NOMO-1 treated with DMSO at 0.1 percent for 48 hours (cell line): ENCODE measurements at regions not wholly inside any gene's neighbourhood (a gene's known extent, or its start where the extent isn't known, plus 50 kb on each side); places are given as distances from the start of the nearest gene placed in this dataset.
"Not testable (repeated sequence)": the region's sequence is repeated elsewhere in the genome, so short reads cannot be mapped to it uniquely, and the experiment has no call there.

Experiments
- DNase-seq: peaks from one replicate; lab custom pipeline; 2025; ENCODE audit not compliant: unreplicated experiment; lab: John Stamatoyannopoulos, UW

DNA sequence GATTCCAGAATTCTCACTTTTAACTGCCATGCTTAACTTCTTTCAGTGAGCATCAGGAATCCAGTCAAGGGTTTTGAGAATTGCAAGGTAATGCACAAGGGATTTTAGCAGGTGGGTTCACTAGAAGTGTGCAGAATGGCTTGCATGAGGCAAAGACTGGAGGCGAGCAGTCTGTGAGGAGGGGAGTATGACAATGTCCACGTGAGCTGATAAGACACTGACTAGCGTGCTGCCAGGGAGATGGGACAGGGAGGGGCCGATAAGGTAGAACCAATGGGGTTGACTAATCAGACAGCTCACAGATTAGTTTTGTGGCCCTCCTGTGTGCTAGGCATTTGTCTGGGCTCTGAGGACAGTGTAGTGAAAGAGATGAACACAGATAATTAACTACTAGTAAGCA, 102.0 kb upstream of the DAZL start:
- DNase-seq, result no peak

DNA sequence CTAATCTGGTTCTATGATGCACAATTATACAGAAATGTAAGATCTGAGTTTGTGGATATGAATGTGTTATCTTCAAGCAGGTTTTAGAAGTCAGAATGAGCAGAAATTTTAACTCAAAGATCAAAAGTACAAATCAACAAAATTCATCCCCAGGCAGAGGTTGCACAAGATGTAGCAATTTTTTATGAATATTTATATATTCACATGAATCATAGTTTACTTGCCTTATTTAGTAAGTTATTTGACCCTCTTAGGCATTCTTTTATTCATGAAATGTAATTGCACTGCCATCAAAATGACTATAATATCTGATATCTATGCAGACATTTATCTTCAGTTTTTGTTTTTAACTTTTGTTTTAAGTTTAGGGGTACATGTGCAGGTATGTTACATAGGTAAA, 103.1 kb upstream of the DAZL start:
- no peak for DNase-seq

DNA sequence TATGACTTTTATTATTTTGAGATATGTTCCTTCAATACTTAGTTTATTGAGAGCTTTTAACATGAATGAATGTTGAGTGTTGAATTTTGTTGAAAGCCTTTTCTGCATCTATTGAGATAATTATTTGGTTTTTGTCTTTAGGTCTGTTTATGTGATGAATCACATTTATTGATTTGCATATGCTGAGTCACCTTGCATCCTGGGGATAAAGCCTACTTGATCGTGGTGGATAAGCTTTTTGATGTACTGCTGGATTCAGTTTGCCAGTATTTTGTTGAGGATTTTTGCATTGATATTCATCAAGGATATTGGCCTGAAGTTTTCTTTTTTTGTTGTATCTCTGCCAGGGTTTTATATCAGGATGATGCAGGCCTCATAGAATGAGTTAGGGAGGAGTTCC, 106.5 kb upstream of the DAZL start:
- not testable (repeated sequence) for DNase-seq

DNA sequence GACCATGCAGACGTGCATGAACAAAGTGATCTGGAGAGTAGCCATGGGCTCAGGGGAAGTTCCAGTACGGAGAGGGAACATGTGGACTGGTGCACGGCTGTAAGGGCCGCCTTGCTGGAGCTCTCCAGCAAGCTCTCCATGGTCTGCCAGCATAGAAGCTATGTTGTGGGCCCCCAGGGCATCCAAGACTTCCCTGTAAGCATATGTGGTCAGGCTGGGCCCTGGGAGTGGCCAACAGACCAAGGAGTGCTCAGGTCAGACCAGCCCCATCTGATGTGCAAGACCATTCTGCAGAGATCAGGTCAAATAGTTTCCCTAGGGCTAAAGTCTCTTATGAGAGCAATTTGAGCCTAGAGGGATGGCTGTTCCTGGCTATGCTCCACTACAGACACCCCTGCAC, 110.1 kb upstream of the DAZL start:
- no peak for DNase-seq

DNA sequence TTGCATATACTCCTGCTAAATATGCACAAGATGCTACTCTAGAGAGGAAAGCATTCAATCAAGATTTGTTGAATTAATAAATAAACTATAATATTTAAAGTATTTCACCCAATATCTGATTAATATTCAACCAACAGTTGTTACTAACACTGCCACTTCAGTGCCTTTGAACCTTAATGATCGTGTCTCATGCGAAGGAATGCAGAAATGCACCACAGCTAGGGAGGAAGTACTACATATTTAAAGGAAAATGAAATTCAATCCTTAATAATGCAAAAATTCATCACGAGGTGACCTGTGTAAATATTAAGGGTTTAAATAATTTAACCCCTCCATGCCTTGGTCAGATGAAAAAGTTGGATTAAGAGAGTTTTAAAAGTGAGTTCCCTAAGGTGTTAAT, 114.2 kb upstream of the DAZL start:
- no peak for DNase-seq

DNA sequence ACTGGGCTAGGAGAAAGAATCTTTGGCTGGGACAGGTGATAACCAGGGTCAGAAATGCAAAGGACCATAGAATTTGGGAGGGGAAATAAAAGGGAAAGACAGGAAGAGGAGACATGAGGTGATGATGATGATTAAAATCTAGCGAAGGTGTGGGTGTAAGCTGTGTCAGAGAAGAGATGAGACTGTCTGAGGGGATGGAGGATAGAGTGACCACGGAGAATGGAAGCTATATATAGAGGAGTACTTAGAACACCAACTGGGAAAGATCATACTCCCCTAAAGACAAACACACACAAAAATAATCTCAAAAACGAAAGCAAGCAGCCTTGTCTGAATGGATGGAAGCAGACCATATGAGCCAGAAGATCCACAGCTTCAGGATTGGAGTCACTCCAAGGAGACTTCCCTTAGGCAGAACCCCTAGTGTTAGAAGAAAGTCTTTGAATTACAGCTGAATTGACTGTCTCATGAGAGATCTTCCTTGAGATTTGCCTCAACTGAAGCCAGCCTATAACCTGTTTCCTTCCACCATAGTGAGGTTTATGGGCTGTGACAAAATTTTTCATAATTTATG, 115.2 kb upstream of the DAZL start:
- DNase-seq, result no peak

DNA sequence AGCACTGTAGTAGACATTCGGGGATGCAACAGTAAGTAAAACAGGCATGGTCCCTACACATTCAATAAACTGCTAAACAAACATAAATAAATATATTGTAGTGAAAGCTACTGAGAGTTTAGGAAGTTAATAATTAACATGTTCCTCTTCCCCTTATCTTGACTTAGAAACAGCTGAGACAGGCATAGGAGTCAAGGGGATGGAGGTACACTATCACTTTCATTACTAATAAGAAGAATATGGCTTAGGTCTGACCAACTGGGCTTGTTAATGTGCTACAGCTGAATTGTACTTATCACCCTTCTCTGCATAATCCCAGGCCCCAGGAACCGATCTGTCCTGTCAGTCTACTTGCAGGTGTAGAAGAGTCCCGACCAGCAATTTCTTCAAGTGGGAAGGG, 116.3 kb upstream of the DAZL start:
- no peak for DNase-seq

DNA sequence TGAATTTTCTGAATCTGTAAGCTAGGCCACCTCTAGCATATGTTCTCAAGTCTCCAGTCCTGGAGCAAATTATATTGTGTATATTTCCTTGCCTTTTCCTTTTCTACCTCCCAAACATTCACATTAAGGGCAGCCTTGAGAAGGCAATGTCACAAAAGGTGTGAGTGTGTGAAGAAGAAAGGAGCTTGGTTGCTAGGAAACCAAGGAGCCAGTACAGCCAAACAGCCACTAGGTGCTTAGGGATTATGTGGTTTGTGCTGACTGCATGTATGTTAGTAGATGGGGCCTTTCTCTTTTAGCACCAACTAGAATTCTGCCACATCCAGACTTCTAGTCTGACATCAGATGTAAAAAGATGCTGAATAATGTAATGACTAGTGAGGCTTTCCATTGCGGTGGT, 118.8 kb upstream of the DAZL start:
- DNase-seq, result no peak

DNA sequence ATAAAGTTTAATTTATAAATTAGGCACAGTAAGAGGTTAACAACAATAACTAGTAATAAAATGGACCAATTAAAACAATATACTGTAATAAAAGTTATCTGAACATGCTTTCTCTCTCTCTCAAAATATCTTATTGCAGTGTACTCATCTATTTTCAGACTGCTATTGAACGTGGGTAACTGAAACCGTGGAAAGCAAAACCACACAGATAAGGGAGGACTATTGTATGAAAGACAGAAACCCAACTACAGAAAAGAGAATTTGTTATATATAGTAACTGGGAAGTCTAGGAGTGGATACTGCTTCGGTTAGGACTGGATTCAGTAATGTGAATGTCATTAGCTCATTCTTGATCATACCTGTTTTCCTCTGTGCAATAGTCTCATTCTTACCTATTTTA, 119.3 kb upstream of the DAZL start:
- DNase-seq, result no peak

DNA sequence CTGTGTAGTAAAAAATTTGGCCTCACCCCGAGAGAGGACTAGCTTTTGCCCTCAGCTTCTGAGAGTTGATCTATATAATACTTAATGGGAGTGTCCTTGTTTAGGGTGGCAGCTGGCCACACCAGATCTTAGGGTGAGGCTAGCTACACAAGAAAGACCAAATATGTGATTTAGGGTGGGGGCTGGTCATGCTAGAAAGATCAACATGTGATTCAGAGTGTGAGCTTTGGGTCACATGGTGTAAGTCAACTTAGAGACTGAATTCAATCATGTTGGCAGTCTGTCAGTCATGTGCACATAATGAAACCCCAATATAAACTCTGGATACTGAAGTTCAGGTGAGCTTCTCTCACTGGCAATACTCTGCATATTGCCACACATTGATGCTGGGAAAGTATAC, 120.7 kb upstream of the DAZL start:
- DNase-seq, result no peak

DNA sequence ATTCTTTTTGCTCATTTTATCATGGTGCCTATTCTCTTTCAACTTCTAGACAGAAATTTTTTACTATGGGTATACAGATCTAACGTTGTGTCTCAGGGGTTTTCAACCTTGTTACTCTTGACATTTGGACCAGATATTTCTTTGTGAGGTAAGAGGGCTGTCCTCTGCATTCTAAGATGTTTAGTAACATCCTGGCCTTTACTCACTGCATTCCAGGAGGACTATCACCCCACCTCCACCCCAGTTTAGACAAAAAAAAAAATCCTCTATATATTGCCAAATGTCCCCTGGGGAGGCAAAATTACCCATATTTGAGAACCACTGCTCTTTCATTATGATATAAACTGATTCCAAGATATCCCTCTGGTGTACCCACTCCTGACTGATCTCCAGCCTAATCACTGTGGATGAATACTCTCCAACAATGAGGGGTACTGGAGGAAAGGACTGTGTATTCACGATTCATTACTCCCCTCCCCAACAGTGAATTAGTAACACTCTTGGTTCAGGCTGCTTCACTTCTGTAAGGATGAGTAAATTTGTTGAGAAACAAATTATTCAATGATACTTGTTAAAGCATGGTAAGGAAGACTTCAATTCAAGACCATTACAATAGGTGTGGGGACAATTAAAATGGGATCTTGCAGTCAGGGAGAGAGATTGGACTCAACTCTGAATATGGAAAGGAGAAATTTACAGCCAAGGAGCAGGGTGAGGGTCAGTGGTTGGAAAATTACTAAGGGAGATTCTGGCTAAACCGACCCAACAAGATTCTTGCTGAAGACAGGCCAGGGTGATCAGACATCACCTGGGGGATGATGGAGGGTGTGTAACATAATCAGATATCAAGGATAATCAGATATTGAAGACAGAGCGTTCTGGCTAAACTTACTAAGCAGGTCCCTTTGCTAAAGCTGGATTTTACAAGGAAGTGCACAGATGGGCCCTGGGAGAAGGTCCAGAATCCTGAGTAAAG, 123.8 kb upstream of the DAZL start:
- DNase-seq, result no peak

DNA sequence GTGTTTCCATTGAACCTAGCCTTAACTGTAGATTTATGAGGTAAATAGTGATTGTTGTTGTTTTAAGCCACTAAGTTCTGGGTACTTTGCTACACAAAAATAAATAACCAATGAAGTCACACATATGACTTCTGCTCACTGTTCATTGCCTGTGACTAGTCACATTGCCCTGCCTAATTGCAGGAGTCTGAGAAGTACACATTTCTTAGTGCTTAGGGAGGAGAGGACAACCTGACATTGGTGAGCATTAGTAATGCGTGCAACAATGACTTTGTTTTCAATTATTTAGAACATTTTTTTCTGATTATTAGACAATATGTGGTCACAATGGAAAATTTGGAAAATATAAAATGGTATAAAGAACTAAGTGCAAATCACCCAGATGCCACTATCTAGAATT, 133.2 kb upstream of the DAZL start:
- DNase-seq, result no peak

DNA sequence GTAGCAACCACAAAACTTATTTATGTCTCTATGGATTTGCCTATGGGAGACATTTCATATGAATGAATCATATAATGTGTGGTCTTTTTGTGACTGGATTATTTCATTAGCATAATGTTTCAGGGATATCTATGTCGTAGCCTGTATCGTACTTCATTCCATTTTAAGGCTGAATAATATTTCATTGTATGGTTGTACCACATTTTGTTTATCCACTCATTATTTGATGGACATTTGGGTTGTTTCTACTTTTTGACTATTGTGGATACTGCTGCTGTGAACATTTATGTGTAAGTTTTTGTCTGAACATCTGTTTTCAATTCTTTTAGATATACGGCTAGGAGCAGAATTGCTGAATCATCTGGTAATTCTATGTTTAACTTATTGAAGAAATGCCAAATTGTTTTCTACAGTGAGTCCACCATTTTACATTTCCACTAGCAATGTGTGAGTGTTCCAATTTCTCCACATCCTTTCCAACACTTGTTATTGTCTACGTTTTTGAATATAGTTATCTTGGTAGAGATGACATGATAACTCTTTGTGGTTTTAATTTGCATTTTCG, 134.4 kb upstream of the DAZL start:
- no peak for DNase-seq

DNA sequence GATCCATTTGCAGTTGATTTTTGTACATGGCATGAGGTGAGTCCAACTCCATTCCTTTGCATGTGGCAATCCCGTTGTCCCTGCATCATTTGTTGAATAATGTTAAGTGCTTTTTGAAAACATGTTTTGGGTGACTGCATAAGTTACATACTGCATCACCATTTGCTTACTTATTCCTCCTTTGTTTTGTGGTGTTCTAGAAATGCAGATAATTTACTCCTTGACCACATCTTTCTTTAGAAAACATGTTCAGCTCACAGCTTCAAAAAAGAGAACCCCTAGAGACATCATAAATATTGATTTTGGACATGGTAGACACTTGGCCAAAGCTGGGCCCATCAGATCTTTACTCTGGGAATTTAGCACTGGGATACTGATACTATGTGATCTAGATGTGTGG, 135.3 kb upstream of the DAZL start:
- no peak for DNase-seq

DNA sequence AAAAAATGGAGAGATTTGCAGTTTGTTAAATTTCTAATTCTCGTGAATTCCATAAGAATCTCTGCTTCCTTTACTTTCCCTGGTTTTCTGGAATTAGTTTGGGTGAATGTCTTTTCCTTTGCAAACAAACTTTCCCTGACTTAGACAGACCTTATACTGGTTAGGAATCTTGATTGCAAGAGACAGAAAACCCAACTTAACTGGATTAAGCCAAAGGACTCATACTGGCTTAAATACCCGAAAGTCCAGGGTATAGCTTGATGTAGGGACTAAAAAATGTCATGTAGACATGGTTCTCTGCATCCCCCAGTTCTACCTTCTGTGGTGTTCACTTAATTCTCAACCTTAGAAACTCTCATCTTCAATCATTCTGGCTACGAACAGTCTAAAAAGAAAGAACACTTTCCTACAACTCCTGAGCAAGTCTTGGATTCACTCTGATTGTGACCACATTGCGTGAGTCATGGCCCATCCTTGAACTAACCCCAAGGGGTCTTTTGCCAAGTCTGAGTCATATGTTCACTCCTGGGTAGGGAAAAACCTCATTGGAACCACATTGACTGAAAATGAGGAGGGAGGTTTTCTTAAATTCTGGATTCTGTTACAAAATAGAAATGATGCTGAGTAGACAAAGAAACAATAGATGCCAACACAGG, 136.0 kb upstream of the DAZL start:
- DNase-seq, result no peak

DNA sequence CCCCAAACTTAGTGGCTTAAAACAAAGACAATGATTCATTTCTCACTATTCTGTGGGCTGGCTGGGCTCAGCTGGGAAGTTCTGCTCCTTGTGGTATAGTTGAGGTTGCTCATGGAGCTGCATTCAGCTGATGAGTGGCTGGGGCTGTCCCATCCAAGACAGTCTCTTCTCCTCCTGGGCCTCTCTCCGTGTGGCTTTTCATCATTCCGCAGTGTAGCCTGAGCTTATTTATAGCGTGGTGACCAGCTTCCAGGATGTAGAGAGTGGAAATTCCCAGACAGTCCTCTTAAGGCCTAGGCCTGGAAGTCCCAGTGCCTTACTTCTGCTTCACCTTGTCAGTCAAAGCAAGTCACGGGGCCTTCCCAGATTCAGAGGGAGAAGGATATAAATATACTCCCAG, 136.7 kb upstream of the DAZL start:
- DNase-seq, result no peak

DNA sequence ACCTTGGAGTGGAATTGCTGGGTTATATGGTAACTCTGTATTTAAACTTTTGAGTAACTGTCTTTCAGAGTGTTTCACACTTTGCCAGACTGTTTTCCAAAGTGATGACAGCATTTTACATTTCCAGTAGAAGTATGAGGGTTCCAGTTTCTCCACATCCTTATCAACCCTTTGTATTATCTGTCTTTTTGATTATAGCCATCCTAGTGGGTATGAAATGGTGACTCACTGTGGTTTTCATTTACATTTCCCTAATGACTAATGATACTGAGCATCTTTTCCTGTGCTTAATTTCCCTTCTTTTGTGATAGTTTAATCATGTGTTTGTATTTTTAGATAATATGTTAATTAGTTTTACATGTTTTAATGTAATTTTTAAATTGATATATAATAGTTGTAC, 138.1 kb upstream of the DAZL start:
- no peak for DNase-seq

DNA sequence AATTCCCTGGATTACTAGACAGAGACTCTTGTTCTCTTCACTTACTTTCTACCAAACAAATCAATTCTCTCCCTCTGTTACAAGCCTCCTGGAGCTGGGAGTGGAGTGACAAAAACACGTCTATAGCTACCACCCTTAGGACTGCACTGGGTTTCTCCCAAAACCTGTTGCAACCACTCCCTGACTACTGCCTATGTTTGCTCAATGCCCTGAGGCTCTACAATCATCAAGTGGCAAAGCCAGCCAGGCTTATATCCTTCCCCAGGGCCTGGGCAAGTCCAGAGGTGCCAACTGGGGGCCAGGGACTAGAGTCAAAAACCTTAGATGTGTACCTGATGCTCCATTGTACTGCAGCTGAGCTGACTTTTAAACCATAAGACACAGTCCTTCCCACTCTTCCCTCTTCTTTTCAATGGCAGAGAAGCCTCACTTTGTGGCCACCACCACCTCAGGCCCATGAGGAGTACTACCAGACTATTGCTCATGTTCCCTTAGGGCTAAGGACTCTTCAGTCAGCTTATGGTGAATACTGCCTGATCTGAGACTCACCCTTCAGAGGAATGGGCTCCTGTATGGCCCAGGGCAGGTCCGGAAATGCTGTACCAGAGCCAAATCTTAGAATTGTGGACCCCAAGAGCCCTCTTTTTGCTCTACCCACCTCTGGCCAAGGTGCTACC, 125.4 kb upstream of the PLCL2 start:
- no peak for DNase-seq

DNA sequence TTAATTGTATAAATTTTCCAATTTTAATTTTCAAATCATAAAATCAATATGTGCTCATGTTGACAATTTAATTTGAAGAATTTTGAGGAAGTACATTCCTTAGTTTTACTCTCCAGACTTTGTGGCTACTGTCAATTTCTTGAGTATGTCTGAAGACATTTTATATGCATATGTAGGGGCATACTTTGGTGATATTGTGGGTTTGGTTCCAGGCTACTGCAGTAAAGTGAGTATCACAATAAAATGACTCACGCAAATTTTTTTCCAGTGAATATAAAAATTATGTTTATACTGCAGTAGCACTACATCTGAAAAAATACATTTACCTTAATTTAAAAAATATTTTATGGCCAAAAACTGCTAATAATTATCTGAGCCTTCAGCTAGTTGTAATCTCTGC, 123.2 kb upstream of the PLCL2 start:
- no peak for DNase-seq

DNA sequence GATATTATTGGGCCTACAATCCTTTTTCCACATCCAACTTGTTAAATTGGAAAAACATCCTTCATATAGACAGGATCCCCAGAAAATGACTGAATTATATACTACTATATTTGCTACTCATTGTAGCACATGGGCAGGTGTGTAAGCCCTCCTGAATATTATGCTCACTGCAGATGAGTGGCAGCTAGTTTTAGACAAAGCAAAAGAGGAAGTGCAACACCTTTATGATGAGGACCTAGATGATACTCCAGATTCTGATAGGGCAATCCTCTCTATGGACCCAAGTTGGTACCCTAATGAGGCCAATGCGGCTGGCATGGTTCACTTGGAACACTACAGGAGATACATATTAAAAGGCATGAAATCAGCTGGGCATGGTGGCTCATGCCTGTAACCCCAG, 119.1 kb upstream of the PLCL2 start:
- no peak for DNase-seq

DNA sequence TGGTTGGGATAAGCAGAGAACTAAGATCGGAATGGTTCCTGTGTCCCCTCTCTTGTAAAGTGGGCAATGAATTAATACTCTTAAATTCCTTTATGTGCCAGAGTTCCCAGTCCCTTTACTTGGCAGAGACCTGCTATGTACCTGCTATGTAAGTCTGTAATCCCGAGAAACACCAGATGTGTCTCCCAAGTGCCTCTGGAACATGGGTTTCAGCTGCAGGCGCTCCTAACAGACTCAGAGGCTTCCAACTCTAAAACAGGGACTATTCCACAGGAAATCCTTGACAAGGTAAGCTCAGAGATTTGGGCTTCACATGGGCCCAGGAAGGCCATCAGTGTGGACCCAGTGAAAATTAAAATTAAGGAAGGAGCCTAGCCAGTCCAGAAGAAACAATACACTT, 117.7 kb upstream of the PLCL2 start:
- DNase-seq, result no peak
